IMR-90 (cell line): ENCODE measurements at regions not wholly inside any gene's neighbourhood (a gene's known extent, or its start where the extent isn't known, plus 50 kb on each side); places are given as distances from the start of the nearest gene placed in this dataset.

ENCODE experiments used
- ATAC-seq: fragments of 200-7000 bp; cut with Tn5 transposase; 2 replicates; pipeline ENCODE4 v1.9.1; 2020; ENCODE audit warnings: low read depth, mild to moderate bottlenecking, moderate library complexity
- BruUV-seq: library from RNA; stranded (reverse); fragments of 400-500 nt; replicated peaks from 2 replicates; lab custom pipeline; 2021; lab: Mats Ljungman, UMichigan
- CTCF ChIA-PET: fragments of 300-600 bp; formaldehyde crosslinking; extraction: SDS; loops from one replicate; lab custom pipeline; 2021; ENCODE audit warnings: antibody characterized with exemption; lab: Yijun Ruan, JAX
- POLR2A ChIA-PET: fragments of 300-600 bp; sonication (Branson Sonifier 250); formaldehyde crosslinking; loops from one replicate; lab custom pipeline; 2022; ENCODE audit warnings: antibody characterized with exemption; ENCODE audit not compliant: unreplicated experiment; lab: Charles Lee
- DNase-seq: peaks from one replicate; pipeline ENCODE4 v3.0.0; 2013
- H2AFZ ChIP-seq: replicated peaks from 2 replicates; pipeline ENCODE3; 2013; ENCODE audit warnings: low read length, mild to moderate bottlenecking; ENCODE audit not compliant: poor library complexity
- H2AK5ac ChIP-seq: 2 replicates; pipeline ENCODE4 v1.6.1; 2013; ENCODE audit warnings: low read depth, low read length, inconsistent platforms
- H2AK9ac ChIP-seq: replicated peaks from 2 replicates; pipeline ENCODE3; 2013; ENCODE audit warnings: mild to moderate bottlenecking, low read depth, low read length, moderate library complexity; ENCODE audit not compliant: poor library complexity
- H2BK120ac ChIP-seq: 2 replicates; pipeline ENCODE4 v1.6.1; 2013; ENCODE audit warnings: low read depth, low read length, inconsistent platforms
- H2BK15ac ChIP-seq: 3 replicates; pipeline ENCODE4 v1.6.1; 2013; ENCODE audit warnings: low read depth, low read length, inconsistent platforms
- H2BK20ac ChIP-seq: 2 replicates; pipeline ENCODE4 v1.6.1; 2013; ENCODE audit warnings: low read depth, mild to moderate bottlenecking, inconsistent platforms, low read length, moderate library complexity
- H2BK5ac ChIP-seq: 2 replicates; pipeline ENCODE4 v1.6.1; 2013; ENCODE audit warnings: mild to moderate bottlenecking, low read depth, low read length, inconsistent platforms; ENCODE audit not compliant: poor library complexity, severe bottlenecking
- H3K14ac ChIP-seq: replicated peaks from 2 replicates; pipeline ENCODE4 v1.6.1; 2013; ENCODE audit warnings: low read depth, low read length, inconsistent platforms
- H3K18ac ChIP-seq: 2 replicates; pipeline ENCODE4 v1.6.1; 2013; ENCODE audit warnings: low read depth, low read length, control low read depth
- H3K23ac ChIP-seq: 2 replicates; pipeline ENCODE4 v1.6.1; 2013; ENCODE audit warnings: low read depth, low read length, inconsistent platforms
- H3K27ac ChIP-seq: 2 replicates; pipeline ENCODE4 v1.5.1; 2013; ENCODE audit warnings: mild to moderate bottlenecking, control low read depth, low read length; ENCODE audit not compliant: insufficient read depth
- H3K27me3 ChIP-seq: 2 replicates; pipeline ENCODE4 v1.6.1; 2013; ENCODE audit warnings: low read length; ENCODE audit not compliant: control insufficient read depth, insufficient read depth
- H3K36me3 ChIP-seq: 2 replicates; pipeline ENCODE4 v1.6.1; 2013; ENCODE audit warnings: low read length, mixed read lengths; ENCODE audit not compliant: control insufficient read depth, insufficient read depth
- H3K4ac ChIP-seq: 2 replicates; pipeline ENCODE4 v1.6.1; 2013; ENCODE audit warnings: low read depth, low read length, inconsistent platforms
- H3K4me1 ChIP-seq: 2 replicates; pipeline ENCODE4 v1.6.1; 2013; ENCODE audit warnings: low read length, mixed read lengths; ENCODE audit not compliant: control insufficient read depth, insufficient read depth
- H3K4me2 ChIP-seq: 2 replicates; pipeline ENCODE4 v1.6.1; 2013; ENCODE audit warnings: low read depth, mild to moderate bottlenecking, control low read depth, low read length, moderate library complexity
- H3K4me3 ChIP-seq: 2 replicates; pipeline ENCODE4 v1.5.1; 2013; ENCODE audit warnings: low read depth, mild to moderate bottlenecking, control low read depth, low read length, moderate library complexity; ENCODE audit not compliant: insufficient read depth
- H3K56ac ChIP-seq: 2 replicates; pipeline ENCODE4 v1.6.1; 2013; ENCODE audit warnings: low read length, inconsistent platforms; ENCODE audit not compliant: insufficient read depth; ENCODE audit errors: extremely low read depth
- H3K79me1 ChIP-seq, 2 experiments: 2 replicates each; pipeline ENCODE4 v1.6.1; 2013; ENCODE audit warnings: low read length in 2 of 2, inconsistent platforms in 1 of 2, low read depth in 1 of 2
- H3K9ac ChIP-seq: 2 replicates; pipeline ENCODE4 v1.6.1; 2013; ENCODE audit warnings: low read depth, low read length, control low read depth
- H3K9me1 ChIP-seq: 2 replicates; pipeline ENCODE4 v1.6.1; 2013; ENCODE audit warnings: low read length, inconsistent platforms; ENCODE audit not compliant: insufficient read depth
- H3K9me3 ChIP-seq: 2 replicates; pipeline ENCODE4 v1.6.1; 2013; ENCODE audit warnings: low read length; ENCODE audit not compliant: control insufficient read depth, insufficient read depth
- H4K20me1 ChIP-seq: 2 replicates; pipeline ENCODE4 v1.6.1; 2013; ENCODE audit warnings: low read length, inconsistent platforms; ENCODE audit not compliant: insufficient read depth
- H4K5ac ChIP-seq: 2 replicates; pipeline ENCODE4 v1.6.1; 2013; ENCODE audit warnings: mild to moderate bottlenecking, low read depth, low read length, control low read depth
- H4K8ac ChIP-seq, 2 experiments: 2 replicates each; pipeline ENCODE4 v1.6.1; 2013; ENCODE audit warnings: low read depth in 2 of 2, low read length in 2 of 2, control low read depth in 1 of 2, inconsistent platforms in 1 of 2
- H4K91ac ChIP-seq: 2 replicates; pipeline ENCODE4 v1.6.1; 2013; ENCODE audit warnings: low read depth, low read length, inconsistent platforms; ENCODE audit not compliant: insufficient read depth
- BHLHE40 ChIP-seq: fragments of 150-350 bp; IDR thresholded peaks from 2 replicates; pipeline ENCODE4 v1.6.1; 2016; ENCODE audit warnings: mild to moderate bottlenecking, low read depth, low read length
- CHD1 ChIP-seq: IDR thresholded peaks from 2 replicates; pipeline ENCODE4 v1.6.1; 2012; ENCODE audit warnings: low read depth, low read length, improper control_type of control experiment
- FOS ChIP-seq: fragments of 150-350 bp; IDR thresholded peaks from 2 replicates; pipeline ENCODE4 v1.6.1; 2016; ENCODE audit warnings: low read depth, low read length
- MAFK ChIP-seq: IDR thresholded peaks from 2 replicates; pipeline ENCODE4 v1.6.1; 2012; ENCODE audit warnings: low read depth, low read length, improper control_type of control experiment
- MAZ ChIP-seq: IDR thresholded peaks from 2 replicates; pipeline ENCODE4 v1.6.1; 2012; ENCODE audit warnings: low read depth, mild to moderate bottlenecking, low read length, improper control_type of control experiment, moderate library complexity, borderline replicate concordance
- MXI1 ChIP-seq: IDR thresholded peaks from 2 replicates; pipeline ENCODE4 v1.6.1; 2012; ENCODE audit warnings: low read depth, mild to moderate bottlenecking, low read length, moderate library complexity, borderline replicate concordance
- NFE2L2 ChIP-seq: fragments of 150-350 bp; IDR thresholded peaks from 2 replicates; pipeline ENCODE4 v1.6.1; 2016; ENCODE audit warnings: low read depth, mild to moderate bottlenecking, low read length
- POLR2A ChIP-seq: IDR thresholded peaks from 2 replicates; pipeline ENCODE4 v1.6.1; 2012; ENCODE audit warnings: mild to moderate bottlenecking, low read depth, low read length
- RAD21 ChIP-seq: IDR thresholded peaks from 2 replicates; pipeline ENCODE4 v1.6.1; 2012; ENCODE audit warnings: low read length, improper control_type of control experiment
- RCOR1 ChIP-seq: IDR thresholded peaks from 2 replicates; pipeline ENCODE4 v1.6.1; 2012; ENCODE audit warnings: mild to moderate bottlenecking, low read length, improper control_type of control experiment; ENCODE audit not compliant: insufficient replicate concordance
- RFX5 ChIP-seq: IDR thresholded peaks from 2 replicates; pipeline ENCODE4 v1.8.0; 2012; ENCODE audit warnings: low read depth, mild to moderate bottlenecking, low read length, moderate library complexity
- SMC3 ChIP-seq: fragments of 150-350 bp; IDR thresholded peaks from 2 replicates; pipeline ENCODE4 v1.6.1; 2016; ENCODE audit warnings: low read depth, mild to moderate bottlenecking, antibody characterized with exemption, low read length, moderate library complexity
- USF2 ChIP-seq: fragments of 150-350 bp; IDR thresholded peaks from 2 replicates; pipeline ENCODE4 v1.6.1; 2017; ENCODE audit warnings: mild to moderate bottlenecking, antibody characterized with exemption, low read length, low read depth
- WGBS, 2 experiments: methylation state at CpG; one replicate each; pipeline versions ENCODE4 v1.1.5 to v1.1.7; 2013; ENCODE audit warnings: missing lambda C conversion rate in 2 of 2; ENCODE audit not compliant: insufficient read length in 1 of 2; ENCODE audit errors: extremely low coverage in 2 of 2; 5-methylcytosine and 5-hydroxymethylcytosine counted together
- dilution Hi-C: fragments of 300-500 bp; cut with HindIII; formaldehyde crosslinking; loops from one replicate; pipeline ENCODE4 v1.14.3; 2018; ENCODE audit warnings: low sequenced_read_pairs; ENCODE audit not compliant: unreplicated experiment
- in situ Hi-C: fragments of 300-500 bp; cut with MboI; formaldehyde crosslinking; loops from 3 replicates; pipeline ENCODE4 v1.14.3; 2019; ENCODE audit warnings: low sequenced_read_pairs, inconsistent platforms, mixed read lengths
- intact Hi-C: fragments of 100-400 bp; cut with micrococcal nuclease; formaldehyde crosslinking; loops from 2 replicates; pipeline ENCODE4 v1.10.0; 2022
- TF ChIP-seq, protein P1 (sequence below): fragments of 150-350 bp; IDR thresholded peaks from 2 replicates; pipeline ENCODE4 v1.6.1; 2016; ENCODE audit warnings: low read depth, mild to moderate bottlenecking, low read length, moderate library complexity, borderline replicate concordance
- TF ChIP-seq, protein P2 (sequence below): conservative IDR thresholded peaks from 2 replicates; pipeline ENCODE4 v1.5.1; 2012; ENCODE audit warnings: mild to moderate bottlenecking, low read depth, low read length, improper control_type of control experiment

- Histone ChIP-seq H3K9me3 (no peaks in the 10 kb centered on the region), H4K5ac (no peak overlapping the region), H3K27me3 (no peaks in the 10 kb centered on the region), H3K4ac (no peak overlapping the region), H3K56ac (no peak overlapping the region), H3K4me2 (no peak overlapping the region), H3K18ac (no peak overlapping the region), H3K9me1 (no peaks in the 10 kb centered on the region), H2BK120ac (no peak overlapping the region), H3K4me1 (no peaks in the 10 kb centered on the region), H4K91ac (no peak overlapping the region), H3K79me1 (no peaks in the 10 kb centered on the region), H3K23ac (no peak overlapping the region), H3K4me3 (no peak overlapping the region), H2BK5ac (no peak overlapping the region), H4K8ac (no peak overlapping the region), H3K36me3 (no peaks in the 10 kb centered on the region), H4K20me1 (no peaks in the 10 kb centered on the region), H2AK9ac (no peak overlapping the region), H3K9ac (no peak overlapping the region), H3K14ac (no peak overlapping the region), H2AFZ (no peak overlapping the region), H2AK5ac (no peak overlapping the region), H2BK15ac (no peak overlapping the region), H2BK20ac (no peak overlapping the region), H3K27ac (no peak overlapping the region)
- BruUV-seq: no TSS peak
- no CpG with 5 or more reads among the region's 4 CpGs for WGBS, 2 experiments
- ATAC-seq (no peak), DNase-seq (no peak)
- dilution Hi-C loops (no loop called here), intact Hi-C loops (no loop called here), in situ Hi-C loops (no loop called here)
- CTCF ChIA-PET: no interaction called here
- POLR2A ChIA-PET: no interaction called here
- TF ChIP-seq NFE2L2 (no peak), USF2 (no peak), RAD21 (no peak), MAZ (no peak), MXI1 (no peak), POLR2A (no peak), MAFK (no peak), BHLHE40 (no peak), SMC3 (no peak), CHD1 (no peak), RFX5 (no peak), FOS (no peak), RCOR1 (no peak)
- TF ChIP-seq, protein P1, sequence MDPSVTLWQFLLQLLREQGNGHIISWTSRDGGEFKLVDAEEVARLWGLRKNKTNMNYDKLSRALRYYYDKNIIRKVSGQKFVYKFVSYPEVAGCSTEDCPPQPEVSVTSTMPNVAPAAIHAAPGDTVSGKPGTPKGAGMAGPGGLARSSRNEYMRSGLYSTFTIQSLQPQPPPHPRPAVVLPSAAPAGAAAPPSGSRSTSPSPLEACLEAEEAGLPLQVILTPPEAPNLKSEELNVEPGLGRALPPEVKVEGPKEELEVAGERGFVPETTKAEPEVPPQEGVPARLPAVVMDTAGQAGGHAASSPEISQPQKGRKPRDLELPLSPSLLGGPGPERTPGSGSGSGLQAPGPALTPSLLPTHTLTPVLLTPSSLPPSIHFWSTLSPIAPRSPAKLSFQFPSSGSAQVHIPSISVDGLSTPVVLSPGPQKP: no peak
- TF ChIP-seq, protein P2, sequence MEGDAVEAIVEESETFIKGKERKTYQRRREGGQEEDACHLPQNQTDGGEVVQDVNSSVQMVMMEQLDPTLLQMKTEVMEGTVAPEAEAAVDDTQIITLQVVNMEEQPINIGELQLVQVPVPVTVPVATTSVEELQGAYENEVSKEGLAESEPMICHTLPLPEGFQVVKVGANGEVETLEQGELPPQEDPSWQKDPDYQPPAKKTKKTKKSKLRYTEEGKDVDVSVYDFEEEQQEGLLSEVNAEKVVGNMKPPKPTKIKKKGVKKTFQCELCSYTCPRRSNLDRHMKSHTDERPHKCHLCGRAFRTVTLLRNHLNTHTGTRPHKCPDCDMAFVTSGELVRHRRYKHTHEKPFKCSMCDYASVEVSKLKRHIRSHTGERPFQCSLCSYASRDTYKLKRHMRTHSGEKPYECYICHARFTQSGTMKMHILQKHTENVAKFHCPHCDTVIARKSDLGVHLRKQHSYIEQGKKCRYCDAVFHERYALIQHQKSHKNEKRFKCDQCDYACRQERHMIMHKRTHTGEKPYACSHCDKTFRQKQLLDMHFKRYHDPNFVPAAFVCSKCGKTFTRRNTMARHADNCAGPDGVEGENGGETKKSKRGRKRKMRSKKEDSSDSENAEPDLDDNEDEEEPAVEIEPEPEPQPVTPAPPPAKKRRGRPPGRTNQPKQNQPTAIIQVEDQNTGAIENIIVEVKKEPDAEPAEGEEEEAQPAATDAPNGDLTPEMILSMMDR: no peak
Measured at GRCh38 chr1:80403471-80403893, 1397.0 kb upstream of the ADGRL4 start.
